ENCODE measurements at regions not wholly inside any gene's neighbourhood (a gene's known extent, or its start where the extent isn't known, plus 50 kb on each side); places are given as distances from the start of the nearest gene placed in this dataset.

GRCh38 chr15:47184908-47185801, 532.1 kb upstream of the SEMA6D start:
- no peak for TF ChIP-seq GATA3 (IDR thresholded peaks at IDR 0.05; ENCODE audit: low read depth, low read length)
- no peak for TF ChIP-seq GATA2 (IDR thresholded peaks at IDR 0.05; ENCODE audit: low read depth, low read length)

GRCh38 chr15:47186075-47186474, 531.2 kb upstream of the SEMA6D start:
- TF ChIP-seq GATA2 (IDR thresholded peaks at IDR 0.05; ENCODE audit: low read depth, low read length): no peak
- TF ChIP-seq GATA3 (IDR thresholded peaks at IDR 0.05; ENCODE audit: low read depth, low read length): no peak

GRCh38 chr15:47188758-47189507, 528.4 kb upstream of the SEMA6D start:
- TF ChIP-seq GATA3 (IDR thresholded peaks at IDR 0.05; ENCODE audit: low read depth, low read length) (no peak), GATA2 (IDR thresholded peaks at IDR 0.05; ENCODE audit: low read depth, low read length) (no peak)

GRCh38 chr15:47194718-47195117, 522.6 kb upstream of the SEMA6D start:
- no peak for TF ChIP-seq GATA2 (IDR thresholded peaks at IDR 0.05; ENCODE audit: low read depth, low read length)
- no peak for TF ChIP-seq GATA3 (IDR thresholded peaks at IDR 0.05; ENCODE audit: low read depth, low read length)

- TF ChIP-seq GATA3 (IDR thresholded peaks at IDR 0.05; ENCODE audit: low read depth, low read length) (no peak), GATA2 (IDR thresholded peaks at IDR 0.05; ENCODE audit: low read depth, low read length) (no peak)
Observed at GRCh38 chr15:47196048-47196447, 521.3 kb upstream of the SEMA6D start.

GRCh38 chr15:47203993-47204392, 513.3 kb upstream of the SEMA6D start:
- no peak for TF ChIP-seq GATA2 (IDR thresholded peaks at IDR 0.05; ENCODE audit: low read depth, low read length)
- TF ChIP-seq GATA3 (IDR thresholded peaks at IDR 0.05; ENCODE audit: low read depth, low read length): no peak

- TF ChIP-seq GATA3 (IDR thresholded peaks at IDR 0.05; ENCODE audit: low read depth, low read length): no peak
- TF ChIP-seq GATA2 (IDR thresholded peaks at IDR 0.05; ENCODE audit: low read depth, low read length): no peak
Observed at GRCh38 chr15:47206358-47206978, 510.8 kb upstream of the SEMA6D start.

GRCh38 chr15:47209591-47209990, 507.7 kb upstream of the SEMA6D start:
- TF ChIP-seq GATA2 (IDR thresholded peaks at IDR 0.05; ENCODE audit: low read depth, low read length) (no peak), GATA3 (IDR thresholded peaks at IDR 0.05; ENCODE audit: low read depth, low read length) (no peak)

GRCh38 chr15:47212222-47213010, 504.9 kb upstream of the SEMA6D start:
- TF ChIP-seq GATA2 (IDR thresholded peaks at IDR 0.05; ENCODE audit: low read depth, low read length): no peak
- no peak for TF ChIP-seq GATA3 (IDR thresholded peaks at IDR 0.05; ENCODE audit: low read depth, low read length)

GRCh38 chr15:47213883-47214282, 503.4 kb upstream of the SEMA6D start:
- TF ChIP-seq GATA2 (IDR thresholded peaks at IDR 0.05; ENCODE audit: low read depth, low read length): no peak
- no peak for TF ChIP-seq GATA3 (IDR thresholded peaks at IDR 0.05; ENCODE audit: low read depth, low read length)

GRCh38 chr15:47218295-47218694, 499.0 kb upstream of the SEMA6D start:
- TF ChIP-seq GATA2 (IDR thresholded peaks at IDR 0.05; ENCODE audit: low read depth, low read length) (no peak), GATA3 (IDR thresholded peaks at IDR 0.05; ENCODE audit: low read depth, low read length) (no peak)

- no peak for TF ChIP-seq GATA2 (IDR thresholded peaks at IDR 0.05; ENCODE audit: low read depth, low read length)
- TF ChIP-seq GATA3 (IDR thresholded peaks at IDR 0.05; ENCODE audit: low read depth, low read length): no peak
Observed at GRCh38 chr15:47244361-47244760, 472.9 kb upstream of the SEMA6D start.

GRCh38 chr15:47246317-47246716, 471.0 kb upstream of the SEMA6D start:
- no peak for TF ChIP-seq GATA3 (IDR thresholded peaks at IDR 0.05; ENCODE audit: low read depth, low read length)
- no peak for TF ChIP-seq GATA2 (IDR thresholded peaks at IDR 0.05; ENCODE audit: low read depth, low read length)

GRCh38 chr15:47258521-47258920, 458.8 kb upstream of the SEMA6D start:
- TF ChIP-seq GATA3 (IDR thresholded peaks at IDR 0.05; ENCODE audit: low read depth, low read length) (no peak), GATA2 (IDR thresholded peaks at IDR 0.05; ENCODE audit: low read depth, low read length) (no peak)
